ENCODE measurements at regions not wholly inside any gene's neighbourhood (a gene's known extent, or its start where the extent isn't known, plus 50 kb on each side); places are given as distances from the start of the nearest gene placed in this dataset.
A peak's percentile ranks its signal among the peaks of the same experiment; 100 is the strongest.

DNA sequence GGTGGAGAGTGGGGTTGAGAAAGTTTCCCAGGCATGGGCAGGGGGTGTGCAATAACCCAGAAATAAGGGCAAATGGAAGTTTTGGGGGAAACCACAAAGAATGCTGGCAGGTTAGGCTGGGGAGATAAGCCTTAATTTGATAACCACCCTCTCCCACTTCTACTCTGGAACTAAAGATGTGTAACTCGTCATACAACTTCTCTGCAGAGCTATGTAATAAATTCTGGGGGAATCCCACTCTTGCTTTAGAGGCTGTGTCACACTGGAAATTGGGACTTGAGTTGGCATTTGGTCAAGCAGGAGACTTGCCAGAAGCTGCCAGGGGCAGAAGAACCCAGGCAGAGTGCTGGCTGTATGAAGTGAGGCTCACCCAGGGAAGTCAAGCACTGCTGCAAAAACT lies 170.9 kb upstream of the CPEB2 start:
- no peak for DNase-seq
- Histone ChIP-seq H3K9me3 (replicated peaks in 1 of 3) (no peaks in the 10 kb centered on the region), H3K27me3 (no peaks in the 10 kb centered on the region), H3K27ac (no peak overlapping the region), H3K36me3 (replicated peaks in 1 of 2) (no peaks in the 10 kb centered on the region), H3K4me3 (no peak overlapping the region), H3K4me1 (replicated peaks in 1 of 2) (no peaks in the 10 kb centered on the region)
- WGBS, 4 donors: 38 to 70% (median 66%) methylated on average over 1 of the region's 1 CpG
- TF ChIP-seq, protein P1, sequence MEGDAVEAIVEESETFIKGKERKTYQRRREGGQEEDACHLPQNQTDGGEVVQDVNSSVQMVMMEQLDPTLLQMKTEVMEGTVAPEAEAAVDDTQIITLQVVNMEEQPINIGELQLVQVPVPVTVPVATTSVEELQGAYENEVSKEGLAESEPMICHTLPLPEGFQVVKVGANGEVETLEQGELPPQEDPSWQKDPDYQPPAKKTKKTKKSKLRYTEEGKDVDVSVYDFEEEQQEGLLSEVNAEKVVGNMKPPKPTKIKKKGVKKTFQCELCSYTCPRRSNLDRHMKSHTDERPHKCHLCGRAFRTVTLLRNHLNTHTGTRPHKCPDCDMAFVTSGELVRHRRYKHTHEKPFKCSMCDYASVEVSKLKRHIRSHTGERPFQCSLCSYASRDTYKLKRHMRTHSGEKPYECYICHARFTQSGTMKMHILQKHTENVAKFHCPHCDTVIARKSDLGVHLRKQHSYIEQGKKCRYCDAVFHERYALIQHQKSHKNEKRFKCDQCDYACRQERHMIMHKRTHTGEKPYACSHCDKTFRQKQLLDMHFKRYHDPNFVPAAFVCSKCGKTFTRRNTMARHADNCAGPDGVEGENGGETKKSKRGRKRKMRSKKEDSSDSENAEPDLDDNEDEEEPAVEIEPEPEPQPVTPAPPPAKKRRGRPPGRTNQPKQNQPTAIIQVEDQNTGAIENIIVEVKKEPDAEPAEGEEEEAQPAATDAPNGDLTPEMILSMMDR (IDR thresholded peaks at IDR 0.05): no peak
- TF ChIP-seq POLR2A (IDR thresholded peaks at IDR 0.05): no peak
- intact Hi-C loops (cut with DNase I): no loop called here

DNA sequence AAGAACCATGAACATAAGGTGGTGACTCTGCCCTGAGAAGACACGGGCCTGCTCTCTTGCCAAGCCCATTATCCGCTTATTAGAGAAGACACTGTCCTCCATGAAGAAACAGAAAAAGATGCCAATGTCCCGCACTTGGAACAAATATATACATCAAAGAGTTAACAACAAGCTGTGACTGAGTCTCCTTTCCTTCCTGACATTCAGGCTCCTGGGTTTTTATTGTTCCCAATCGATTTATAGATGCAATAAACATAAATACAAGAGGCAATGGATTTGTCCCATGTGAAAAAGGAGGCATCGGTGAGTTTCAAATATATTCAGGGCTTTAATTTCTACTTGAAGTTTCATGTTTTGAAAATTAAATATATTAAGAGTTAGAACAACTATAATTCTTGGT lies 169.2 kb upstream of the CPEB2 start:
- 74 to 81% (median 77%) methylated on average over 5 of the region's 5 CpGs for WGBS, 4 donors

DNA sequence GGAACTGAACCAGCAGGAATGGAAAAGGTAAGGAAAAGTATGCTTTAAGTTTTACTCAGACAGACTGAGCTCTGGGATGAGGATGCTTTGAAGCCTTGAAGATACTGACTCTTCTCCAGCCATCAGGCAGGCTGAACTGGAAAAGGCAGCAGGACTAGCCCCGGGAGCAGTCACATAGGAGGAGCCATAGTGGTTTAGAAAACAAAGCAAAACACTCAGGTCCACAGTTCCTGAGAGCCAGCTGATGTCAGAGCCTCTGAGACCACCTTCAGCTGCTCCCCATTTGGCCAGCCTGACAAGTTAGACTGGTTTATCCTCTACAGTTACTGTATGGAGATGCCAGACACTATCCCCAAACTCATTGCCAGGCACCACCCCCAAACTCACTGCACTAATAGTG lies 167.9 kb upstream of the CPEB2 start:
- 47 to 90% (median 62%) methylated on average over 1 of the region's 1 CpG for WGBS, 4 donors
- Histone ChIP-seq H3K27ac (no peak overlapping the region), H3K36me3 (replicated peaks in 1 of 2) (no peaks in the 10 kb centered on the region), H3K4me3 (no peak overlapping the region), H3K27me3 (no peaks in the 10 kb centered on the region), H3K4me1 (replicated peaks in 1 of 2) (no peaks in the 10 kb centered on the region), H3K9me3 (replicated peaks in 1 of 3) (no peaks in the 10 kb centered on the region)
- TF ChIP-seq, protein P1 (IDR thresholded peaks at IDR 0.05): no peak
- TF ChIP-seq POLR2A (IDR thresholded peaks at IDR 0.05): no peak
- DNase-seq: no peak
- intact Hi-C loops (cut with DNase I): no loop called here

More for the DNA sequence above, 169.2 kb upstream of the CPEB2 start:
- Histone ChIP-seq H3K9me3 (replicated peaks in 1 of 3) (no peaks in the 10 kb centered on the region), H3K27ac (no peak overlapping the region), H3K4me3 (no peak overlapping the region), H3K4me1 (replicated peaks in 1 of 2) (no peaks in the 10 kb centered on the region), H3K27me3 (no peaks in the 10 kb centered on the region), H3K36me3 (replicated peaks in 1 of 2) (no peaks in the 10 kb centered on the region)
- intact Hi-C loops (cut with DNase I): no loop called here
- TF ChIP-seq, protein P1 (IDR thresholded peaks at IDR 0.05): no peak
- TF ChIP-seq POLR2A (IDR thresholded peaks at IDR 0.05): no peak
- DNase-seq: no peak

DNA sequence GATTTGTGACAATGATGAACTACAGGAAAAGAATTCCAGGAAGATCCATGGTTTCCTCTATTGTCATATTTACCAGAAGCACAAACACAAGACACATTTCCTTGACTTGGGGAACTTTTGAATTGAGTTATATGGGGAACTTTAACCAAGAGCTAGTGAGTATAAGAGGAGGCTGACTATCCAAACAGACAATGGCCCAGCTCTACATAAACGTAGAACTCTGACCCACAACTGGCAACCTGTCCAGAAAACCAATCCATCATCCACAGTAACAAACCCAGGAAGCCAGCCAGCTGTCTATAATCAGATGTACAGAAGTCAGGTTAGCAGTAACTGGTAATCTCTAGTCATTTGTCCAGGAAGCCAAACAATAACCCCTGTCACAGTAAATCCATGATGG lies 167.0 kb upstream of the CPEB2 start:
- no peaks in the 10 kb centered on the region for H3K4me1 ChIP-seq (replicated peaks in 1 of 2)
- no peak for TF ChIP-seq POLR2A (IDR thresholded peaks at IDR 0.05)
- TF ChIP-seq, protein P1 (IDR thresholded peaks at IDR 0.05): no peak
- H3K27ac ChIP-seq: peak overlapping the region in 2 of 5 donors; percentile 36 to 47
- no peak overlapping the region for H3K4me3 ChIP-seq
- H3K9me3 ChIP-seq (replicated peaks in 1 of 3): no peaks in the 10 kb centered on the region
- H3K36me3 ChIP-seq (replicated peaks in 1 of 2): no peaks in the 10 kb centered on the region
- DNase-seq: no peak
- 22 to 53% (median 43%) methylated on average over 1 of the region's 1 CpG for WGBS, 4 donors
- H3K27me3 ChIP-seq: no peaks in the 10 kb centered on the region
- intact Hi-C loops (cut with DNase I): no loop called here

Measured in adrenal gland (tissue), 9 donors.